ENCODE measurements at regions not wholly inside any gene's neighbourhood (a gene's known extent, or its start where the extent isn't known, plus 50 kb on each side); places are given as distances from the start of the nearest gene placed in this dataset.
A peak's percentile ranks its signal among the peaks of the same experiment; 100 is the strongest.
"Not testable (repeated sequence)": the region's sequence is repeated elsewhere in the genome, so short reads cannot be mapped to it uniquely, and the experiment has no call there.

- no peak overlapping the region for H3K27ac ChIP-seq (ENCODE audit: low read length)
- peaks cover 22% of the 10 kb centered on the region for H3K9me3 ChIP-seq (ENCODE audit: insufficient read depth, low read depth, low read length)
- no peaks in the 10 kb centered on the region for H3K36me3 ChIP-seq (ENCODE audit: insufficient read depth, low read depth, low read length)
- no peak overlapping the region; the same call in 1 of the 2 replicates for H3K4me3 ChIP-seq (ENCODE audit: low read length)
- H3K27me3 ChIP-seq (ENCODE audit: insufficient read depth, low read length), result no peaks in the 10 kb centered on the region
- no peaks in the 10 kb centered on the region for H3K4me1 ChIP-seq (ENCODE audit: insufficient read depth, low read length)
- H3K9ac ChIP-seq (ENCODE audit: low read depth, low read length), result no peak overlapping the region
Observed at GRCh38 chr1:43108080-43108479, 64.0 kb downstream of the EBNA1BP2 start.

GRCh38 chr1:43107664-43108063, 64.4 kb downstream of the EBNA1BP2 start:
- Histone ChIP-seq H3K9ac (ENCODE audit: low read depth, low read length) (no peak overlapping the region), H3K27ac (ENCODE audit: low read length) (no peak overlapping the region), H3K9me3 (ENCODE audit: insufficient read depth, low read depth, low read length) (peaks cover 22% of the 10 kb centered on the region), H3K4me1 (ENCODE audit: insufficient read depth, low read length) (no peaks in the 10 kb centered on the region), H3K36me3 (ENCODE audit: insufficient read depth, low read depth, low read length) (no peaks in the 10 kb centered on the region), H3K27me3 (ENCODE audit: insufficient read depth, low read length) (no peaks in the 10 kb centered on the region), H3K4me3 (ENCODE audit: low read length) (no peak overlapping the region)

- H3K9me3 ChIP-seq (ENCODE audit: insufficient read depth, low read depth, low read length), result peaks cover 22% of the 10 kb centered on the region
- H3K36me3 ChIP-seq (ENCODE audit: insufficient read depth, low read depth, low read length), result no peaks in the 10 kb centered on the region
- H3K9ac ChIP-seq (ENCODE audit: low read depth, low read length), result no peak overlapping the region
- H3K4me3 ChIP-seq (ENCODE audit: low read length), result no peak overlapping the region
- no peak overlapping the region for H3K27ac ChIP-seq (ENCODE audit: low read length)
- H3K4me1 ChIP-seq (ENCODE audit: insufficient read depth, low read length), result no peaks in the 10 kb centered on the region
- no peaks in the 10 kb centered on the region for H3K27me3 ChIP-seq (ENCODE audit: insufficient read depth, low read length)
Observed at GRCh38 chr1:43104027-43104763, 67.9 kb downstream of the EBNA1BP2 start.

GRCh38 chr1:43101061-43101460, 71.0 kb downstream of the EBNA1BP2 start:
- no peaks in the 10 kb centered on the region for H3K36me3 ChIP-seq (ENCODE audit: insufficient read depth, low read depth, low read length)
- no peak overlapping the region for H3K4me3 ChIP-seq (ENCODE audit: low read length)
- H3K27me3 ChIP-seq (ENCODE audit: insufficient read depth, low read length), result no peaks in the 10 kb centered on the region
- no peak overlapping the region for H3K9ac ChIP-seq (ENCODE audit: low read depth, low read length)
- peaks cover 8% of the 10 kb centered on the region; the same call in 1 of the 2 replicates for H3K9me3 ChIP-seq (ENCODE audit: insufficient read depth, low read depth, low read length)
- no peaks in the 10 kb centered on the region for H3K4me1 ChIP-seq (ENCODE audit: insufficient read depth, low read length)
- H3K27ac ChIP-seq (ENCODE audit: low read length), result no peak overlapping the region

- Histone ChIP-seq H3K4me3 (ENCODE audit: low read length) (no peak overlapping the region), H3K9me3 (ENCODE audit: insufficient read depth, low read depth, low read length) (no peaks in the 10 kb centered on the region), H3K27ac (ENCODE audit: low read length) (no peak overlapping the region), H3K4me1 (ENCODE audit: insufficient read depth, low read length) (no peaks in the 10 kb centered on the region), H3K9ac (ENCODE audit: low read depth, low read length) (no peak overlapping the region), H3K27me3 (ENCODE audit: insufficient read depth, low read length) (no peaks in the 10 kb centered on the region), H3K36me3 (ENCODE audit: insufficient read depth, low read depth, low read length) (no peaks in the 10 kb centered on the region)
Observed at GRCh38 chr1:43098200-43098599, 73.9 kb downstream of the EBNA1BP2 start.

GRCh38 chr1:43096528-43096927, 75.6 kb downstream of the EBNA1BP2 start:
- not testable (repeated sequence) for H3K27me3 ChIP-seq (ENCODE audit: insufficient read depth, low read length); H3K9me3 ChIP-seq (ENCODE audit: insufficient read depth, low read depth, low read length); H3K4me3 ChIP-seq (ENCODE audit: low read length); H3K36me3 ChIP-seq (ENCODE audit: insufficient read depth, low read depth, low read length); H3K27ac ChIP-seq (ENCODE audit: low read length); H3K9ac ChIP-seq (ENCODE audit: low read depth, low read length)
- H3K4me1 ChIP-seq (ENCODE audit: insufficient read depth, low read length), result peaks cover 13% of the 10 kb centered on the region

- H3K27me3 ChIP-seq (ENCODE audit: insufficient read depth, low read length); H3K27ac ChIP-seq (ENCODE audit: low read length); H3K36me3 ChIP-seq (ENCODE audit: insufficient read depth, low read depth, low read length); H3K9me3 ChIP-seq (ENCODE audit: insufficient read depth, low read depth, low read length): not testable (repeated sequence)
- Histone ChIP-seq H3K4me1 (ENCODE audit: insufficient read depth, low read length) (peaks cover 22% of the 10 kb centered on the region), H3K9ac (ENCODE audit: low read depth, low read length) (peak overlapping the region; percentile 53; the same call in 1 of the 2 replicates), H3K4me3 (ENCODE audit: low read length) (peak overlapping the region; percentile 26; the same call in 1 of the 2 replicates)
Observed at GRCh38 chr1:43090812-43091211, 81.3 kb downstream of the EBNA1BP2 start.

- H3K27me3 ChIP-seq (ENCODE audit: insufficient read depth, low read length), result not testable (repeated sequence)
- Histone ChIP-seq H3K4me1 (ENCODE audit: insufficient read depth, low read length) (peaks cover 24% of the 10 kb centered on the region), H3K27ac (ENCODE audit: low read length) (peak overlapping the region; percentile 49)
Observed at GRCh38 chr1:43090157-43090556, 81.9 kb downstream of the EBNA1BP2 start.

GRCh38 chr1:43083375-43083891, 88.7 kb downstream of the EBNA1BP2 start:
- Histone ChIP-seq H3K9ac (ENCODE audit: low read depth, low read length) (no peak overlapping the region), H3K4me3 (ENCODE audit: low read length) (no peak overlapping the region), H3K27me3 (ENCODE audit: insufficient read depth, low read length) (no peaks in the 10 kb centered on the region), H3K9me3 (ENCODE audit: insufficient read depth, low read depth, low read length) (no peaks in the 10 kb centered on the region), H3K4me1 (ENCODE audit: insufficient read depth, low read length) (peaks cover 3% of the 10 kb centered on the region; the same call in 1 of the 2 replicates), H3K36me3 (ENCODE audit: insufficient read depth, low read depth, low read length) (no peaks in the 10 kb centered on the region), H3K27ac (ENCODE audit: low read length) (no peak overlapping the region)

More at GRCh38 chr1:43090157-43090556, 81.9 kb downstream of the EBNA1BP2 start:
- not testable (repeated sequence) for H3K9me3 ChIP-seq (ENCODE audit: insufficient read depth, low read depth, low read length); H3K9ac ChIP-seq (ENCODE audit: low read depth, low read length); H3K4me3 ChIP-seq (ENCODE audit: low read length); H3K36me3 ChIP-seq (ENCODE audit: insufficient read depth, low read depth, low read length)

- no peaks in the 10 kb centered on the region for H3K36me3 ChIP-seq (ENCODE audit: insufficient read depth, low read depth, low read length)
- H3K4me3 ChIP-seq (ENCODE audit: low read length), result no peak overlapping the region
- H3K9me3 ChIP-seq (ENCODE audit: insufficient read depth, low read depth, low read length), result no peaks in the 10 kb centered on the region
- H3K27me3 ChIP-seq (ENCODE audit: insufficient read depth, low read length), result no peaks in the 10 kb centered on the region
- H3K9ac ChIP-seq (ENCODE audit: low read depth, low read length), result no peak overlapping the region
- peaks cover 3% of the 10 kb centered on the region; the same call in 1 of the 2 replicates for H3K4me1 ChIP-seq (ENCODE audit: insufficient read depth, low read length)
- H3K27ac ChIP-seq (ENCODE audit: low read length), result no peak overlapping the region
Observed at GRCh38 chr1:43082740-43083139, 89.3 kb downstream of the EBNA1BP2 start.

GRCh38 chr1:43077273-43077672, 94.8 kb downstream of the EBNA1BP2 start:
- Histone ChIP-seq H3K27me3 (ENCODE audit: insufficient read depth, low read length) (no peaks in the 10 kb centered on the region), H3K36me3 (ENCODE audit: insufficient read depth, low read depth, low read length) (no peaks in the 10 kb centered on the region), H3K27ac (ENCODE audit: low read length) (no peak overlapping the region)

GRCh38 chr1:43074709-43075108, 97.4 kb downstream of the EBNA1BP2 start:
- Histone ChIP-seq H3K9me3 (ENCODE audit: insufficient read depth, low read depth, low read length) (no peaks in the 10 kb centered on the region), H3K27me3 (ENCODE audit: insufficient read depth, low read length) (no peaks in the 10 kb centered on the region), H3K4me3 (ENCODE audit: low read length) (no peak overlapping the region), H3K27ac (ENCODE audit: low read length) (no peak overlapping the region), H3K4me1 (ENCODE audit: insufficient read depth, low read length) (peaks cover 5% of the 10 kb centered on the region; the same call in 1 of the 2 replicates), H3K9ac (ENCODE audit: low read depth, low read length) (no peak overlapping the region), H3K36me3 (ENCODE audit: insufficient read depth, low read depth, low read length) (no peaks in the 10 kb centered on the region)

More at GRCh38 chr1:43077273-43077672, 94.8 kb downstream of the EBNA1BP2 start:
- Histone ChIP-seq H3K9me3 (ENCODE audit: insufficient read depth, low read depth, low read length) (no peaks in the 10 kb centered on the region), H3K9ac (ENCODE audit: low read depth, low read length) (no peak overlapping the region), H3K4me3 (ENCODE audit: low read length) (no peak overlapping the region), H3K4me1 (ENCODE audit: insufficient read depth, low read length) (no peaks in the 10 kb centered on the region)

All from iPS-20b (cell line).